SK-N-SH (cell line): ENCODE measurements at regions not wholly inside any gene's neighbourhood (a gene's known extent, or its start where the extent isn't known, plus 50 kb on each side); places are given as distances from the start of the nearest gene placed in this dataset.
"Not testable (repeated sequence)": the region's sequence is repeated elsewhere in the genome, so short reads cannot be mapped to it uniquely, and the experiment has no call there.

Experiments used
- CTCF ChIA-PET: fragments of 300-600, 350-600 bp; formaldehyde crosslinking; extraction: SDS; loops from one replicate; lab custom pipeline; 2021; lab: Yijun Ruan, JAX
- POLR2A ChIA-PET: fragments of 350-600 bp; sonication (Branson Sonifier 250); formaldehyde crosslinking; extraction: SDS; loops from one replicate; lab custom pipeline; 2020; ENCODE audit warnings: antibody characterized with exemption, inconsistent platforms; lab: Yijun Ruan, JAX
- DNase-seq: peaks from one replicate; pipeline ENCODE4 v3.0.0; 2012
- H2AFZ ChIP-seq: fragments of 200-600 bp; sonication (generic); 2 replicates; pipeline ENCODE4 v1.8.1; 2016; ENCODE audit warnings: antibody characterized with exemption, mild to moderate bottlenecking, low read depth
- H3F3A ChIP-seq: fragments of 200-600 bp; sonication (generic); replicated peaks from 2 replicates; pipeline ENCODE3; 2016; ENCODE audit warnings: antibody characterized with exemption, mild to moderate bottlenecking; ENCODE audit not compliant: insufficient read depth
- H3K27ac ChIP-seq, 2 experiments: fragments of 200-500 bp in 1 of 2; fragments of 200-600 bp in 1 of 2; sonication (Bioruptor generic) in 1 of 2; sonication (generic), shearing (Covaris generic) in 1 of 2; 2 replicates each; pipeline versions ENCODE4 v1.5.1 to v1.6.1; 2014 to 2016; ENCODE audit warnings: low read depth in 2 of 2, inconsistent platforms in 1 of 2, low read length in 1 of 2, mild to moderate bottlenecking in 1 of 2, mixed read lengths in 1 of 2
- H3K27me3 ChIP-seq: fragments of 200-600 bp; sonication (generic), shearing (Covaris generic); 2 replicates; pipeline ENCODE4 v1.6.1; 2016; ENCODE audit warnings: mixed run types; ENCODE audit not compliant: insufficient read depth
- H3K36me3 ChIP-seq, 2 experiments: fragments of 200-500 bp in 1 of 2; fragments of 200-600 bp in 1 of 2; sonication (Bioruptor generic) in 1 of 2; sonication (generic) in 1 of 2; replicated peaks in 1 of 2; 2 replicates each; pipeline versions ENCODE3 to v1.5.1; 2014 to 2016; ENCODE audit warnings: low read length in 1 of 2, mild to moderate bottlenecking in 1 of 2; ENCODE audit not compliant: insufficient read depth in 2 of 2, control insufficient read depth in 1 of 2
- H3K4me1 ChIP-seq, 2 experiments: fragments of 200-500 bp in 1 of 2; fragments of 200-600 bp in 1 of 2; sonication (Bioruptor generic) in 1 of 2; sonication (generic), shearing (Covaris generic) in 1 of 2; 2 replicates each; pipeline versions ENCODE4 v1.5.1 to v1.6.1; 2014 to 2016; ENCODE audit warnings: low read depth in 1 of 2, low read length in 1 of 2, mixed run types in 1 of 2; ENCODE audit not compliant: insufficient read depth in 2 of 2, control insufficient read depth in 1 of 2
- H3K4me2 ChIP-seq: fragments of 200-600 bp; sonication (generic), shearing (Covaris generic); 2 replicates; pipeline ENCODE4 v1.6.1; 2017; ENCODE audit warnings: mixed run types
- H3K4me3 ChIP-seq, 2 experiments: fragments of 200-500 bp in 1 of 2; fragments of 200-600 bp in 1 of 2; sonication (Bioruptor generic) in 1 of 2; sonication (generic), shearing (Covaris generic) in 1 of 2; 2 replicates each; pipeline versions ENCODE4 v1.5.1 to v1.8.1; 2014 to 2016; ENCODE audit warnings: low read depth in 2 of 2, inconsistent platforms in 1 of 2, low read length in 1 of 2, mild to moderate bottlenecking in 1 of 2, mixed read lengths in 1 of 2, moderate library complexity in 1 of 2
- H3K79me2 ChIP-seq: fragments of 200-600 bp; sonication (generic); 2 replicates; pipeline ENCODE4 v1.8.1; 2017; ENCODE audit warnings: mild to moderate bottlenecking; ENCODE audit not compliant: insufficient read depth
- H3K9ac ChIP-seq: fragments of 200-600 bp; sonication (generic); 2 replicates; pipeline ENCODE4 v1.6.1; 2017; ENCODE audit warnings: mixed run types
- H3K9me2 ChIP-seq: fragments of 200-600 bp; sonication (generic); 2 replicates; pipeline ENCODE4 v1.6.1; 2017; ENCODE audit warnings: mixed run types
- H3K9me3 ChIP-seq: fragments of 200-600 bp; sonication (generic); 2 replicates; pipeline ENCODE4 v1.6.1; 2017; ENCODE audit warnings: mixed run types, mild to moderate bottlenecking, moderate library complexity
- H4K20me1 ChIP-seq: fragments of 200-600 bp; sonication (generic); 2 replicates; pipeline ENCODE4 v1.6.1; 2017; ENCODE audit warnings: mild to moderate bottlenecking, mixed run types; ENCODE audit not compliant: insufficient read depth
- CHD2 ChIP-seq: fragments of 150-350 bp; IDR thresholded peaks from 2 replicates; pipeline ENCODE4 v1.6.1; 2018; ENCODE audit warnings: low read length; ENCODE audit not compliant: partially characterized antibody
- CTCF ChIP-seq: fragments of 200-600 bp; sonication (generic); IDR thresholded peaks from 2 replicates; pipeline ENCODE4 v1.6.1; 2017; ENCODE audit warnings: antibody characterized with exemption, mild to moderate bottlenecking, moderate library complexity
- ELF1 ChIP-seq: IDR thresholded peaks from 2 replicates; pipeline ENCODE4 v1.4.0; 2012
- REST ChIP-seq: IDR thresholded peaks from 2 replicates; pipeline ENCODE4 v1.6.1; 2012; ENCODE audit warnings: mild to moderate bottlenecking, low read depth, low read length, moderate library complexity
- RXRA ChIP-seq: IDR thresholded peaks from 2 replicates; pipeline ENCODE4 v1.4.0; 2012; ENCODE audit warnings: low read depth, mild to moderate bottlenecking, borderline replicate concordance
- USF2 ChIP-seq: fragments of 150-350 bp; IDR thresholded peaks from 2 replicates; pipeline ENCODE4 v1.6.1; 2017; ENCODE audit warnings: antibody characterized with exemption, low read length, low read depth, borderline replicate concordance
- WGBS: methylation state at CpG from one replicate; pipeline ENCODE4 v1.1.6; 2017; ENCODE audit warnings: low lambda C conversion rate; 5-methylcytosine and 5-hydroxymethylcytosine counted together

GRCh38 chrX:148120999-148121623, 140.0 kb downstream of the FMR1NB start:
- Histone ChIP-seq H3K79me2 (no peaks in the 10 kb centered on the region), H4K20me1 (no peaks in the 10 kb centered on the region), H2AFZ (no peak overlapping the region), H3K36me3 (no peaks in the 10 kb centered on the region), H3K4me2 (no peak overlapping the region), H3F3A (no peaks in the 10 kb centered on the region), H3K9ac (no peak overlapping the region), H3K9me2 (no peaks in the 10 kb centered on the region), H3K4me3 (no peak overlapping the region), H3K9me3 (0 out of 2 replicates have a peak, but pooled peaks cover 4% of the 10 kb centered on the region), H3K27ac (no peak overlapping the region), H3K4me1 (no peaks in the 10 kb centered on the region), H3K27me3 (no peaks in the 10 kb centered on the region)
- 3% methylated on average over 3 of the region's 3 CpGs for WGBS
- no peak for DNase-seq
- POLR2A ChIA-PET, result no interaction called here
- no peak for TF ChIP-seq CHD2
- TF ChIP-seq REST, result no peak
- no peak for TF ChIP-seq ELF1
- TF ChIP-seq USF2, result no peak
- no peak for TF ChIP-seq RXRA
- no peak for TF ChIP-seq CTCF
- CTCF ChIA-PET, result no interaction called here

GRCh38 chrX:148128872-148129505, 147.9 kb downstream of the FMR1NB start:
- H4K20me1 ChIP-seq, H3F3A ChIP-seq, DNase-seq, H2AFZ ChIP-seq, H3K4me3 ChIP-seq, H3K9me2 ChIP-seq, H3K27me3 ChIP-seq, CTCF ChIA-PET, H3K36me3 ChIP-seq, H3K4me2 ChIP-seq, POLR2A ChIA-PET, H3K79me2 ChIP-seq, H3K27ac ChIP-seq, H3K9me3 ChIP-seq, H3K4me1 ChIP-seq, H3K9ac ChIP-seq: not testable (repeated sequence)
- 20% methylated on average over 11 of the region's 35 CpGs for WGBS
